ENCODE measurements at regions not wholly inside any gene's neighbourhood (a gene's known extent, or its start where the extent isn't known, plus 50 kb on each side); places are given as distances from the start of the nearest gene placed in this dataset.
"Not testable (repeated sequence)": the region's sequence is repeated elsewhere in the genome, so short reads cannot be mapped to it uniquely, and the experiment has no call there.

GRCh38 chr1:29945426-29945825, 709.1 kb downstream of the PTPRU start:
- no peak for DNase-seq

DNA sequence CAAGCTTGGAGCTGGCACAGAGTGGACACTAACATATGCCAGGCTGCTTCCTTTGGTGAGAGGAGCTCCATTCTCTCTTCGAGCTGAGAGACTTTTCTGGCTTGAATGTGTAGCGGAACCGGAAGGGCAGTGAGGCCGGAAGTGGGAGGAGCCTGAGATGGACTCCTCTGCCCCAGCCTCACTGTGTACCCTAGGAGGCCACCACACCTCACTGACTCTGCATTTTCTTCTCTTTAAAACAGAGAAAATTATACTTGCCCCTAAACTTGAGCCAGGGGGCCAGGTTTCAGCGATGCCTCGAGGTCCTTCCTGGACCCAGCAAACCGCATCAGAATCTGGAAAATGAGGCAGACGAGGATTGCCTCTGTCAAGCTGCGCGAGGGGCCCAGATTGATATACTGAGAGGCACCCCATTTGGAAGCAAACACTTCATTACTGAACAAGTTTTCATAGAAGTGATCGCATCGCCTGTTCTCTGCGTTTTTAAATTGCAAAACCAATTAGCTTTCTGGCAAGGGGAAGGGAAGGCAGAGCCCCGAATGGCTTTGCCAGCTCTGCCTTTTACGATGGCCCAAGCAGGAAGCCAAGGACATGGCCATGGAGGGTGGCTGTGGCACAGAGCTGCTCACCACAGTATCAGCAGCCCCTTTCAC, 708.1 kb downstream of the PTPRU start:
- no peak for DNase-seq

GRCh38 chr1:29943034-29943433, 706.7 kb downstream of the PTPRU start:
- DNase-seq = no peak

GRCh38 chr1:29939079-29939478, 702.8 kb downstream of the PTPRU start:
- DNase-seq = no peak

GRCh38 chr1:29937356-29937755, 701.0 kb downstream of the PTPRU start:
- no peak for DNase-seq

DNA sequence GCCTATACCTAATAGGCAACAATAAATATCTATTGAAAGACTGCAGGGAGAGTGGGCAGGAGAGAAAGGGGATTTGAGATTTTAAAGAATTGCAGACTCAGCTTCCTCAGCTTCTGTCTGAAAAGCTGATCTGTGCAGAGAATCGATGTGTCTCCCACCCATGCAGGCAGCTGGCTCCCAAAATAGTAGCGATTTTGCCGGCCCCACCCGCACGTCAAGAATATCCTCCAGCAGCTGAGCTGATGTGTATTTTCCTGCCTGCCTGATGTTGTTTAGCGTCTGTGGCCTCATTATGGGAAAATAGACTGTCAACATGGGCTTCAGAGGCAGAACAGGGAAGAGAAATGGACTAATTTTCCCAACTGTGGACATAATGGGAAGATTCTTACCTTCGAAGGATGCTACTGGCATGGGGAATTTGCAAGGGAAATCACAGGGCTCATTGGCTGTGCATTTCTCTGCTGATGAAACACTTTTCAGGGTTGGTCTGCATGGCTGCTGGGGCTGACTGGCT, 699.8 kb downstream of the PTPRU start:
- DNase-seq = no peak

GRCh38 chr1:29934255-29934772, 698.0 kb downstream of the PTPRU start:
- DNase-seq = no peak

DNA sequence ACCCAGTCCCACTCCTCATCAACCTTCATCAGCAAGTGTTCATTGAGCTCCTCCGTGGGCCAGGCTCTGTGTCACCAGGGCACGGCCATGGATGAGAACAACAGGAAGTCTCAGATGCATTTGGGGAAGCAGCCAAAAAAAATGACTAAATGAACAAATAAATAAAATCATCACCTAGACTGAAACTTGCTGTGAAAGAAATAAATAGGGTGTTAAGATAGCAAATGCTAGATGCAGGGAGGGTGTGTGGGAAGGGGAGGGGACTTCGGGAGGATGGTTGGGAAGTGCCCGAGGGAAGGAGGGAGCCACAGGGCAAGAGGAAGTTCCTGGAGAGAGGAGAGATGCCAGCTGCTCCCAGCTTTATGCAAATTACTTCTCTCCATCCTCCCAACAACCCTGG, 696.7 kb downstream of the PTPRU start:
- no peak for DNase-seq

DNA sequence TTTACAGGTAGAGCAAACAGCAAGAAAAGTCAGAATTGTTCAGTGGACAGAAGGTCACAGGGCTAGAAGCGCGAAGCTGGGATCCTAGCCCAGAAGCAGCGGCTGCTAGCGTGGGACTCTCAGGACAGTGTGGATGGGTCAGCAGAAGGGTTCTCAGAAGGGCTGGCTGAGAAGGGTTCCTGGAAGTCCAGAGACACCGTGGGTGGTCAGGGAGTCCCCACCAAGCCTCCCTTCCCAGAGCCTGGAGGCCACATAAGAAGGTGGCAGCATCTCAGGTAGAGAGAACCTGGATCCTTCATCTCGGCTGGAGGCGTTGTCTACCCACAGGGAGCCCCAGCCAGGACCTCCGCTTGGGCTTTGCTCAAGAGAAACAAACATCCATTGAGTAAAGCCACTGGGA, 696.3 kb downstream of the PTPRU start:
- no peak for DNase-seq

DNA sequence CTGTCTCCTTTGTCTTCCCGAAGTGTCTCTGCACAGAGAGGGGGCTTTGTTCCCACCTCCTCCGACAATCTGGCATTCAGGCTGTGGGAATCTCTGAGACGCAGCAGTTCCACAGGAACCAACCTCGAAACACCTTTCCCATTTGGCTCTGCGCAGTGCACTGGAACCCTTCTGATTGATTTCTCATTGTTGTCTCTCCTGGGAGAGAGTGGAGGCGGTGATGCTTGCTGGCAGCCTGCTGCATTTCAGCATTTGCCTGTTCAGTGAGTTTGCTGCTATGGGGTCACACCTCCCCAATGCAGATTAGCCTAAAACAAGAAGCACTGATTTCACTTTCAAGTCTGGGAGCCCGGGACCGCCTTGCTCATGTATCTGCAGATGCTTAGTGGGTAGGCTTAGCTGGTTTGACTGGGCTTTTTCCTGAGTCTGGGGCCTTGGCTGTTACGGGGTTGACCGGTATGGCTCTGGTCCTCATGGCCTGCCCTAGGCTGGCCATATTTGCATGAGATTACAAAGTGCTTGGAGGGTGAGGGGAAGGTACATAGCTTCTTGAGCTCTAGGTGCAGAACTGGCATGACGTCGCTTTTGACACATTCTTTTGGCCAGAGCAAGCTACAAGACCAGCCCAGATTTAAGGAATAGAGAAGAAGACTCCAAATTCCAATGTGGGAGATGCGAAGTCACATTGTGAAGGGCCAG, 695.3 kb downstream of the PTPRU start:
- DNase-seq = no peak

- no peak for DNase-seq
These were observed 688.7 kb downstream of the PTPRU start for GRCh38 chr1:29925058-29925457.

- DNase-seq = no peak
These were observed 687.7 kb downstream of the PTPRU start for GRCh38 chr1:29924017-29924431.

DNA sequence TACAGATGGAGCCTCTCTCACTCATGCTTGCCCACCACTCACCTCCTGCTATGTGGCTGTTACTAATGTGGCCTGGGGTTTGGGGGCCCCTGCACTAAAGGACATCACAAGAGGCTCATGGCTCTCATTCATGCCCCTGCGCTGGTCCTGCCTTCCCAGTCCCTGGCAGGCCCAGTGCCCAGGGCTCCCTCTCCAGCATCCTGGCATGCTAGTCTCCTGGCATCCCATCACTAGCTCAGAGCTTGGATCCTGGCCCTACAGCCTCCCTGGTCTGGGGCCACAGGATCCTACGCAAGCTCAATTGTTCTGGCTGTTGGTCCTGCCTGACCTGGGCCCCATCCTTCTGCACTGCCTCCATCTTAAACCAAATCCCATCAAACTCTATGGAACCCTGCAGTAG, 685.4 kb downstream of the PTPRU start:
- DNase-seq = no peak

GRCh38 chr1:29920784-29921183, 684.5 kb downstream of the PTPRU start:
- no peak for DNase-seq

DNA sequence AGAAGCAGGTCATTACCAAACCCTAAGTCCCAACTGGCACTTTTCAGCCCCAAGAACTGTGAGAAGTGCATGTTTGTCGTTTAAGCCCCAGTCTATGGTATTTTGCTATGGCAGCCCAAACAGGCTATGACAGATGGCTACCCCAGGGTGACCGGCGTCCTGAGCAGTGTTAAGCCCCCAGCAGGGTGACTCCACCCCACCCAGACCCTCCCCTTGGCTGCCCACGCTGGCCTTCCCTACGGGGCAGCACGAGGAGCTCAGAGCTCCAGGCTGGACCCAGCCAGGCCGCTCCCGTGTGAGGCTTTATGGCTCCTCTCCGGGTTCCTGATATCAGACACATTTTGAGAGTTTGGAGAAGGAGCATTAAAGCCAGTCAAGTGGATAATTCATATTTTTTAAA, 684.0 kb downstream of the PTPRU start:
- no peak for DNase-seq

GRCh38 chr1:29919041-29919440, 682.7 kb downstream of the PTPRU start:
- DNase-seq = not testable (repeated sequence)

DNA sequence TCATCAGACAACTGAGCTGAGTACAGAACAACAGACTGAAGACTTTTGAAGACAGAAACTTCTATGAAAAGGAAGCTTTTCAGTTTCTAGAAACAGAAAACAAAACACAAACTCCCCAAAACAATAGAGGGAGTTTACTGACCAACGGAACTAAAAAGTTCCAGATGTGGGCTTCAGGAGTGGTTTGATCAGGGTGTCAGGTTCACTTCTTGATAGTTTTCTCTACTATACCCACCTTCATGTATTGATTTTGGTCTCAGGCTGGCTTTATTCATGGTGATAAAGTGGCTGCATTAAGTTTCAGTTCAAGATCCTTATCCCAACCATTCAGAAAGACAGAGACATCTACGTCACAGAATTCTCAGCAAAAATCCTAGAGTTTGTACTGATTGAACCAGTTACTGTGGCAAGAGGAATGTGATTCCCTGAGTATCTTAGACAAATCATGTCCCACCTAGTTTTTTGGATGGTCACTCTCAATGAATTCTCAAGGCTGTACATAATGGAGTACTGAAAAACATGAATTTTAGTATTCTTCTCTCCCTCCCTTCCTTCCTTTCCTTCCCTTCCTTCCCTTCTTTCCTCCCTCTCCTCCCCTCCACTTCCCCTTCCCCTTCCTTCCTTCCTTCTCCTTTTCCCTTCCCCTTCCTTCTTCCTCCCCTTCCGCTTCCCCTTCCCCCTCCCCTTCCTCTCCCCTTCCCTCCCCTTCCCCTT, 680.5 kb downstream of the PTPRU start:
- no peak for DNase-seq

DNA sequence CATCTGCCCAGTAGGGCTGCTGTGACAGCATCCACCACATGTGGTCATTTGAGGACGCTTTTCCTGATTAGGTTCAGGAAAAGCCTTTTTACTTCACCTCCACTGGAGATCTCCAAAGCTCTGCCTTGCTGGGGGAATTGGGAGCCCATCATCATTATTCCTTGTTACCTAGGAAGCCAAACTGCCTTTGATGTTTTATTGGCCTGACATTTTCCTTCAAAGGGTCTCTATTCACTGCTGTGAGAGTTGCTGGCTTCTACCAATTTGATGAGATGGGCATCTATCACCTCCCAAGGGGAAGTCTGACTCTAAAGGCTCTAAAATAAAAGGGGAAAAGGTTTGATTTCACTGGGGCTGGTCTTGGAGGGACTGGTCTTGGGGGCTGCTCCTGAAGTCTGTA, 678.6 kb downstream of the PTPRU start:
- DNase-seq = no peak

DNA sequence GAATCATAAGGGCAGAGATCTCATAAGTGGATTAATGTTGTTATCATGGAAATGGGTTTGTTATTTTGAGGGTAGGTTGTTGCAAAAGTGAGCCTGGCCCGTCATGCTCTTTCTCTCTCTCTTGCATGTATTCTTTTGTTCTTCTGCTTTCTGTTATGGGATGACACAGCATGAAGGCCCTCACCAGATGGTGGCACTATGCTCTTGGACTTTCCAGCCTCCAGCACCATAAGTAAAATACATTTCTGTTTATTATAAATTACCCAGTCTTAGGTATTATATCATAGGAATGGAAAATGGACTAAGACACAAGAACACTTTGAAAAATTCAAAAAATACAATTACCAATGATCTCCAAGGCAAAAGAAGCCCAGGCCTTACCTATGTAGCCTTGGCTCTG, 676.1 kb downstream of the PTPRU start:
- no peak for DNase-seq

DNA sequence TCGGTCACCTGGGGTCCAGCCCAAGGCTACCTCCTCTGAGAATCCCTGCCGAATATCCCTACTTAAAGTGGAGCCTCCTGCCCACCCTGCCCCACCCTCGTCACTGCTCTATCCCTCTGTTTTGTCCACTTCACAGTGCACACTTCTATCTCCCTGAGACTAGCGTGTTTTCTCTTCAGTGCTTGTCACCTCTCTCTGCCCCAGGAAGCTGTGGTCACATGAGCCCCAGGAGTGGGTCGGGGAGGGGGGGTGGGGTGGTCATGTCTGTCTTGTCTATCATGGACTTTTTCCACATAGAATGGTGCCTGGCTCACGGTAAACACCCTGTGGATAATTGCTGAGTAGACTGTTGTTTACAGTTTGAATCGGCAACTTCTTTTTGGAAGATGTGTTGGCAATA, 673.6 kb downstream of the PTPRU start:
- DNase-seq = no peak

DNA sequence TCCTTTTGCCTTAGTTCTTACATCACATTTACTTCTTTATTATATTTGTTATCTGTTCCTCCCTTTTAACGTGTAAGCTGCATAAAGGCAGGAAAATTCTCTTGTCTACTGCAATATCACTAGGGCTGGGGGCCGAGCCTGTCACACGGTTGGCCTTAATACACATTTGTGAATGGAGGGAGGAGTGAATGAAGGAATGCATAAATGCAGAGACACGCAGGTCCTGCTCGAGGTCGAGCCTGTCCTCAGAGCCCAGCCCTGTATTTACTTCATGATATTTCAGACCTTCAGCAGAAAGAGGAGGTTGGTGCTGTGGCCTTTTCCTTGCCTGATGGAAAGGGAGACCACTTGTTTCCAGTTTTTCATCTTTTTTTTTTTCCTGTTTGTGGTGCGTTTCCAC, 671.3 kb downstream of the PTPRU start:
- no peak for DNase-seq

DNA sequence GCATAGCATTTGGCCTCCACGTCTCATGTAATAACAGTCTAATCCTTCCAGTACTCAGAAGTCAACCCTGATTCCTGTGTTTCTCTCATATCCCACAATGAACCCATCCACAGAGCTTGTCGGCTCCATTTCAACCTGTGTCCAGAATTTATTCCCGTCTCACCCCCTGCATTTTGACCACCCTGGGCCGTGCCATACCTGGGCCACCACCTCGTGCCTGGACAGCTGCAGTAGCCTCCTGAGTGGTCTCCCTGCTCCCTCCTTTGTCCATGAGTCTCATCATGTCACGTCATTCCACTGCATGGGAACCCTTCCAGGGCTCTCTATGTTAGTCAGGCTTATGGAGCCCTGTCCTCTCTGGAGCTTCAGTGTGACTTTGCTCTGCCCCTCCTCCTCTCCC, 670.6 kb downstream of the PTPRU start:
- DNase-seq = no peak

GRCh38 chr1:29903548-29904166, 667.3 kb downstream of the PTPRU start:
- no peak for DNase-seq

All from activated CD8-positive, alpha-beta memory T cell treated with anti-CD3 and anti-CD28 coated beads, Interleukin-2, amount 50 U/mL, for 48 hours (primary cell).